A673 (cell line): ENCODE measurements at regions not wholly inside any gene's neighbourhood (a gene's known extent, or its start where the extent isn't known, plus 50 kb on each side); places are given as distances from the start of the nearest gene placed in this dataset.

Source experiments
- BruUV-seq: library from RNA; stranded (reverse); fragments of 400-500 nt; replicated peaks from 2 replicates; lab custom pipeline; 2021; lab: Mats Ljungman, UMichigan
- CTCF ChIA-PET: fragments of 300-600 bp; sonication (Branson Sonifier 250); formaldehyde crosslinking; loops from one replicate; lab custom pipeline; 2022; ENCODE audit warnings: antibody characterized with exemption; lab: Charles Lee
- POLR2A ChIA-PET: fragments of 300-600 bp; sonication (Branson Sonifier 250); formaldehyde crosslinking; loops from one replicate; lab custom pipeline; 2022; ENCODE audit warnings: antibody characterized with exemption; ENCODE audit not compliant: low non-redundant PET; lab: Charles Lee
- DNase-seq: peaks from one replicate; pipeline ENCODE4 v3.0.0-alpha.2; 2015; ENCODE audit warnings: low spot score
- H3K27ac ChIP-seq: fragments of 200-600 bp; sonication (generic); 2 replicates; pipeline ENCODE4 v1.5.1; 2016; ENCODE audit warnings: mixed run types, low read depth, mild to moderate bottlenecking, mixed read lengths, antibody characterized with exemption, low read length; ENCODE audit not compliant: poor library complexity, severe bottlenecking
- H3K27me3 ChIP-seq: fragments of 200-600 bp; sonication (generic); replicated peaks from 2 replicates; pipeline ENCODE4 v1.6.1; 2017; ENCODE audit warnings: mixed run types, low read depth, mild to moderate bottlenecking, mixed read lengths, antibody characterized with exemption, low read length; ENCODE audit not compliant: insufficient read depth, poor library complexity
- H3K36me3 ChIP-seq: fragments of 200-600 bp; sonication (generic); 2 replicates; pipeline ENCODE4 v1.6.1; 2016; ENCODE audit warnings: mixed run types, mild to moderate bottlenecking, mixed read lengths, antibody characterized with exemption, low read length; ENCODE audit not compliant: insufficient read depth, poor library complexity, severe bottlenecking
- H3K4me1 ChIP-seq: fragments of 200-600 bp; sonication (generic); 2 replicates; pipeline ENCODE4 v1.6.1; 2017; ENCODE audit warnings: mixed run types, mild to moderate bottlenecking, mixed read lengths, antibody characterized with exemption, low read length; ENCODE audit not compliant: insufficient read depth, poor library complexity, severe bottlenecking
- H3K4me3 ChIP-seq: fragments of 200-600 bp; sonication (generic); 2 replicates; pipeline ENCODE4 v1.5.1; 2016; ENCODE audit warnings: low read depth, mixed run types, mild to moderate bottlenecking, mixed read lengths, low read length; ENCODE audit not compliant: poor library complexity, severe bottlenecking
- H3K9me3 ChIP-seq: fragments of 200-600 bp; sonication (generic); 2 replicates; pipeline ENCODE4 v1.6.1; 2016; ENCODE audit warnings: mixed run types, low read depth, mild to moderate bottlenecking, mixed read lengths, antibody characterized with exemption, low read length; ENCODE audit not compliant: poor library complexity, severe bottlenecking
- CTCF ChIP-seq: fragments of 300-800, 200-600 bp; sonication (generic); conservative IDR thresholded peaks from 2 replicates; pipeline ENCODE4 v1.5.1; 2017; ENCODE audit warnings: low read depth, mild to moderate bottlenecking, antibody characterized with exemption, low read length, moderate library complexity, mixed read lengths
- EZH2 ChIP-seq: fragments of 200-600 bp; sonication (generic); IDR thresholded peaks from 2 replicates; pipeline ENCODE4 v1.6.1; 2017; ENCODE audit warnings: borderline replicate concordance, low read depth, mild to moderate bottlenecking, mixed read lengths, antibody characterized with exemption, low read length; ENCODE audit not compliant: poor library complexity, severe bottlenecking
- intact Hi-C: fragments of 100-400 bp; cut with micrococcal nuclease; formaldehyde crosslinking; loops from one replicate; pipeline ENCODE4 v1.10.0; 2022; ENCODE audit not compliant: unreplicated experiment

GRCh38 chr2:15784886-15785801, 155.2 kb upstream of the MYCN start:
- no peaks in the 10 kb centered on the region for H3K36me3 ChIP-seq
- DNase-seq = no peak
- H3K9me3 ChIP-seq = no peaks in the 10 kb centered on the region
- H3K4me1 ChIP-seq = no peaks in the 10 kb centered on the region
- H3K27ac ChIP-seq = no peak overlapping the region
- TF ChIP-seq CTCF (no peak), EZH2 (no peak)
- no TSS peak for BruUV-seq
- no peaks in the 10 kb centered on the region for H3K27me3 ChIP-seq
- intact Hi-C loops = no loop called here
- no peak overlapping the region for H3K4me3 ChIP-seq
- ChIA-PET CTCF (no interaction called here), POLR2A (no interaction called here)

- no TSS peak for BruUV-seq
- ChIA-PET CTCF (no interaction called here), POLR2A (no interaction called here)
- DNase-seq = no peak
- Histone ChIP-seq H3K36me3 (no peaks in the 10 kb centered on the region), H3K4me1 (no peaks in the 10 kb centered on the region), H3K4me3 (no peak overlapping the region), H3K27ac (no peak overlapping the region), H3K9me3 (no peaks in the 10 kb centered on the region), H3K27me3 (no peaks in the 10 kb centered on the region)
- no peak for TF ChIP-seq EZH2
- TF ChIP-seq CTCF = no peak
- intact Hi-C loops = no loop called here
Measured at GRCh38 chr2:15786003-15786654, 154.2 kb upstream of the MYCN start.

GRCh38 chr2:15786901-15787300, 153.4 kb upstream of the MYCN start:
- BruUV-seq = no TSS peak
- Histone ChIP-seq H3K27me3 (no peaks in the 10 kb centered on the region), H3K4me1 (no peaks in the 10 kb centered on the region), H3K9me3 (no peaks in the 10 kb centered on the region), H3K27ac (no peak overlapping the region), H3K4me3 (no peak overlapping the region), H3K36me3 (no peaks in the 10 kb centered on the region)
- TF ChIP-seq CTCF (no peak), EZH2 (no peak)
- CTCF ChIA-PET = no interaction called here
- DNase-seq = no peak
- intact Hi-C loops = no loop called here
- POLR2A ChIA-PET = no interaction called here
